Pons (tissue), 1 donor: ENCODE measurements at regions not wholly inside any gene's neighbourhood (a gene's known extent, or its start where the extent isn't known, plus 50 kb on each side); places are given as distances from the start of the nearest gene placed in this dataset.

Experiments
- DNase-seq: peaks from one replicate; pipeline ENCODE4 v3.0.0-alpha.2; 2016; ENCODE audit warnings: low spot score

DNA sequence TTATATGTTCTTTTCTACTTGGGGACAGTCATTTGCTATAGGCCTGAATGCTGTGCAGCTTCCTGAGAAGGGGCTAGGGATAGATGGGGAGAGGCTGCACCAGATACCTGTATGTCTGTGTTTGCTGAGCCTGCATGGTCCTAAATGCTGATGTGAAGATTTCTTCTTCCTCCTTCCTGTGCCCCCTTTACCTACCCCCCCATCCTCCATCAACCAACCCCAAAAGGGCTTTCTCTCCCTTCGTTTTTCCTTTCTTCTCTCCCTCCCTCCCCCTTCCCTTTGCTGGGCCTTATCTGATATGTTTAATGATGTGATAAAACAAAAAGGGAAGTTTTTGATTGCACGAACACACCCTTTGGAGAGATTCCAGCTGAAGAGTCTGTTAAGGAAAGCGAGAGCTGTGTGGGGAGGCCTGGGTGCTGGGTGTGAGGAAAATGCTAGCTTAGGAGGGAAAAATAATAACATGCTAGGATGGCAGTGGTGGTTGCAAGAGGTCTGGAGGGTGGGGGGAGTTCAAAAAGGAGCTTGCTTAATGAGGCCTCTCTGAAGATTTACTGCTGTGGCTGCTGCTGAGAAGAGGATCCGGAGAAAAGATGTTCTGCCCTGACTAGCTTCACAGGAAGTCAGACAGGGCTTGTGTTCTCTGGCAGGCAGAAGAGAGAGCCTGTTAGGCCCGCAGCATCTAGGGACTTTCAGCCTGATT is 101.8 kb downstream of the SAMD9 start:
- no peak for DNase-seq

DNA sequence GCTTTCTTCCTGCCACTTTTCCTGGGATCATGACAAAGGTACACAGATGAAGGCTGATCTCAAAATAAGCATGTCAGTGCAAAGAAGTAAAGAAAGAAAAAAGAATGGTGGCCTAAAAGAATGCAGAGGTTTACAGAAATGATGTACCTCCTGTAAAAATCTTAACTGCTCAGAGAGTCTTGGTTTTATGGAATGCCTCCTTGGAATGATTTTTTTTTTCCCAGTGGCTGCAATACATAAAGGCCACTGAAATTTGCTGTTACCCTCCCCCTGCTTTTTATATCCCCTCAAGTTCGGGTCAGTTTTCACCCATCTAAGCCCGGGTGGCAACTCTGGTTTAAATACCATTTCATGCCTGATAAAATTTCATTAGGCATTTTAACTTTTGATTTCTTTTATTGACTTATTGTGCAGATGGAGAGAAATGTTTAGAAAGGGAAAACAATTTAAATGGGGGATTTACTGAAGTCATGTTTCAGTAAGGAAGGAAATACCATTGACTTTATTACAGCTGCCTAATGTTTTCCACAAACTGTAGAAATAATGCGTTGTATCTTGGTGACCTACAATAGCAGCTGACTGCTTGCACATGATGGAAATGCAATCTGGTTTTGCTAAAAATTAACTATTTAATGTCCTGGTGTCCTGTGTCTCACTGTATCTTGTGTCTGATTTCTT is 102.5 kb downstream of the SAMD9 start:
- no peak for DNase-seq

DNA sequence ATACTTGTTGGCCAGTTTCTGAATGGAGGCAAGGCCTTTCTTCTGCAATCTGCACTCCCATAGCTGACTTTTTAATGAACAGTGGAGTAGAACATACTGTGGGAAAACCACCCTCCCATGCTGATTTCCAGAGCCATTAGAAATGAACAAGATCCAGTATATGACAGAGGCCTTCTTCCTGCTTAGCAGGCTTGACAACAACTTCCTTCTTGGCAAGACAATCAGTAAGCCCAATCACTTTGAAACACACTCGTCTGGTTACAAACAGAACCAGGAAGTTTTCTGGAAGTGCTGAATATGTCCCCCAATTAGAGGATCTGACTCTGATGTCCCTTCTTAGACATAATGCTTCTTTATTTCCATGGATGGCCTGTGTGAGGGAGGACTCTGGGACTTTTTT is 103.4 kb downstream of the SAMD9 start:
- DNase-seq, result no peak

DNA sequence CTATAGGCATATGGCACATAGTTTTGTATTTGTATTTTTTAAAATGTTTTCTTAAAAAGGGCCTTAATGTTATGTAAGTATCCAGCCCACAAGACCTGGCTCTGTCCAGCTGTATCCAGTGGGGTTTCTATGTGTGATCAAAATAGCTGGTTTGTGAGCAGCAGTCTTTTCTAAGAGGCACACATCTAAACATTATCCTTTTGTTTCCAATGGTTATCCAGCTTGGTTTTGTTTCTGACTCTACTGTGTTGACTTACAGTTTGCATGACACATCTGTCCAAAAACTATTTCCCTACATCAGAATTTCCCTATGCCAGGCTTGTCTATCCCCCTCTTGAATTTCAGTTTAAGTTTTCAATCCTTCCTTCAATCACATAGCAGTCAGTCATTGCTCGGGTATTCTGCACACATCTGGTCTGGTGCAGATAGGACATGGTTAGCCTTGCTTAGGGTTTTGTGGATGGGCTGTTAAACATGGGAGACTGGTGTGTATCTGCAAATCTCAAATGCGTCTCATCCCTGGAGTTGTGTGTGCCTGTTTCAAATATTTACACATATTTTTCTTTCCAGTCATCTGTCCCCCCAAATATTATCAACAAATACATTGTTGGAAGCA is 104.2 kb downstream of the SAMD9 start:
- DNase-seq, result no peak

DNA sequence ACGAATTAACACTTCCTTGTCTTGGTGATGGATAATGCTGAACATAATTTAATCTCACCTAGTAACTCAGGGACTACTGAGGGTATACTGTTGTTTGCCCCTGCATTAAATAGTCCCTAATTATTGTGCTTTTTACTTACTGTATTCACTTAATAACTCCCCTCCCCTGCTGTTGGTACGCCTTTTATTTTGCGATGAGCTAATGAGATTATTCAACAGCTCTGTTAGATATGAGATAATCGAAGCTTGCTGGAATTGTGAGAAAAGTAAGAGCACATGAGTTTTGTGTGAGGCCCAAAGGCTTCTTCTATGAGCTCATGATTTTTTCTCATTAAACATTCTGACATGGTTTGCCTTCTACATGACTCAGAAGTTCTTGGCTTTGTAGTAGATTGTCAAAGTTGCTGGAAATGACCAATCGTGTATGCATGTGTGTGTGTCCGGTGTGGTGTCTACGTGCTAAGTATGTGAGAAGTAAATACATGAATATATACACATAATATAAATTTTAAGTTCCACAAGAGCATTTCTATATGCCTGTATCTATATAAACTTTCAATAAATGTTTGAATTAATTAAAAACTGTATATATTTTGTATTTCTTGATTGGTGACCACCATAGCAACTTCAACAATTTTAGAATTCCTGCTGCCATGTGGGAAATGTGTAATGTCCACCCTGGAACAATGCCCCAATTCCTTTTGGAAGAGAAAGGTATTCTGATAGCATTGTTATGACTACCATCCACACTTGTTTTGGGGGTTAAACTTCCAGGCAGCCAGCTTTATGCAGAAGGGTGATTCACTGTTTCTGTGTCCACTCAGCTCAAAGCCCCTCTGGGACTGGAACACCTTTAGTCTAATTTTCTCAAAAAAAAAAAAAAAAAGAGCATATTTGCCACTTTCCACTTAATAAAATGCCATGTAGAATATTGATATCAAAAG is 106.2 kb downstream of the SAMD9 start:
- DNase-seq, result no peak

DNA sequence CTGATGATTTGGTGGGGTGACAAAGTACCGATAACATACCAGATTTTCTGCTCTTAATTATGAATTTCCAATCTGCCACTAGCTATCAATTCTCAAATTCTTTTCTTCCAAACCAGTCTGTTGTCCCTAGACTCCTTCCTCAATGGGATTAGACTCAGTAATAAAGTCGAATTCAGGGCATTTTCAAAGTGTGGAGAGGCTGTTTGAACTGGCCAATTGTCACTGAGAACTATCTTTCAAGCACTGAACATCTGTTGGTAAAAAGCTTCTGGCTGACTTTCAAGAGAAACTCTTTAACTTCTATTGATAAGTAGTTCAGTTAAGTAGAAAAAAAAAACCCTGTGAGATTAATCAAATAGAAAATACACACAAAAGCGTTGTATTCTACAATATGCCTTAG is 108.9 kb downstream of the SAMD9 start:
- no peak for DNase-seq

DNA sequence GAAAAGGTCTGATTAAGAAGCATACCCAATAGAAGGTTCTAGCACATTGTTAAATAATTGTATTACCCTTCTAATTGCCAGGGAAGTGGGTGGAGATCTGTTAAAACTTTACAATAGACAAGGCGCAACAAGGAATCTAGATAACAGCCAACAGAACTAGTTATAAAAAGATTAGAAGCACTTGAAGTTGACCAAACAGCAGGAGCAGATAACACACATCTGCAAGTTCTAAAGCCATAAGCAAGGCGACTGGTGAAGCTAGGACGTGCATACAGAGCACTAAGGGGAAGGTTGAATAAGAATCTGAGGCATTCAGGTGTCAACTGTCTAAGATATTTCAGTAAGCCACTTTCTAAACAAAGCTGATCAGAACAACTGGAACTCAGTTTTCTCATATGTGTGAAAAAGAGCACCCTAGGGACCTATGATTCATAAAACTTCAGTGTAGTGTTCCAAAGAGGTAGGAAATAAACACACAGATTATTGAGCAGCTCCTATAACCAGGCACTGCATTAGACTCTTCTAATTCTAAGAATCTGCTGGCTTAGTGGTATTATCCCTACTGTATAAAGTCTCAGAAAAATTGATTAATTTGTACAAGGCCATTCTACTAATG is 111.2 kb downstream of the SAMD9 start:
- no peak for DNase-seq

DNA sequence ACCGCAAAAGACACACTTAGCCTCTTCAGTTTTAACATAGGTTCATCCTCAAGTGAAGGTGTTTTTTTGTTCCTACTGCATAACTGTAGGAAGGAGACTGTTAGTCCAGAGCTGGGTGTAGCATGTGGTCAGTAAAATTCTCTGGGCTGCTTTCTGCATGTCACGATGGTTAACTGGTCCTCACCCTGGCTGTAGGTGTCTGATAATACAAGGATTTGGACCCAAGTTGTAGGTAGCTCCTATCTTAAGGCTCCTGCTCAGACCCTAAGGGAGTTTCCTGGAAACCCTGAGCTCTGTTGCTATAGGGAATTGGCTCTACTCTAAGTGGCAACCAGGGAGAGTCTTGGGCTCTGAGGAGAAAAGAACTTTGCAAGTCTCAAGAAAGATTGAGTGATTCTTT is 112.9 kb downstream of the SAMD9 start:
- no peak for DNase-seq

DNA sequence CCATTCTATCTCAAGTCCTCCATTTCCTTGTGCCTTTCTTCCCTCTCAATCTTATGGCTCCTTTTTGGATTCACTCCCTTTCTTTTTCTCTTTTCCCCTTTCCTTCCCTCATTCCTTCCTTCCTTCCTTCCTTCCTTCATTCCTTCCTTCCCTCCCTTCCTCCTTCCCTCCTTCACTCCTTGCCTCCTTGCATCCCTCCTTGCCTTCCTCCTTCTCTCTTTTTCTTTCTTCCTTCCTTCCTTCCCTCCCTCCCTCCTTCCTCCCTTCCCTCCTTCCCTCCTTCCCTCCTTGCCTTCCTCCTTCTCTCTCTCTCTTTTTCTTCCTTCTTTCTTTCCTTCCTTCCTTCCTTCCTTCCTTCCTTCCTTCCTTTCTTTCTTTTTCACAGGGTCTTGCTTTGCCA is 120.1 kb downstream of the SAMD9 start:
- no peak for DNase-seq

DNA sequence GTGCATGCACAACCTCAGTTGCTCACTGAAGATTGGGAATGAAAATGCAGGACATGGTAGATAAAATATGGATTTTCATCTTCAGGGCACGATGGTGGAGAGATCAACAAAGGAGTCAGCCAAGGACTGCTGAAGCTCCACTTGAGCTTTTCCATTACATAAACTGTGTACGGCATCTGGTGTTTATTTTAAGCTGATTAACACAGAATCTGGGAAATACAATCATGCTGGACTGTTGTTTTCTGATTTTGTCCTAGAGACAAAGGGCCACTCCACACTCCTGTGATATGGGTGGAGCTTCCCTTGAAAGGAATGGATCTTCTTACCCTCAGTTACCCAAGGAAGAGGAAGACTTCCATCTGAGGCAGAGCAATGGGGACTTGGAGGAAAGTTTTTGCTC is 120.6 kb downstream of the SAMD9 start:
- no peak for DNase-seq

DNA sequence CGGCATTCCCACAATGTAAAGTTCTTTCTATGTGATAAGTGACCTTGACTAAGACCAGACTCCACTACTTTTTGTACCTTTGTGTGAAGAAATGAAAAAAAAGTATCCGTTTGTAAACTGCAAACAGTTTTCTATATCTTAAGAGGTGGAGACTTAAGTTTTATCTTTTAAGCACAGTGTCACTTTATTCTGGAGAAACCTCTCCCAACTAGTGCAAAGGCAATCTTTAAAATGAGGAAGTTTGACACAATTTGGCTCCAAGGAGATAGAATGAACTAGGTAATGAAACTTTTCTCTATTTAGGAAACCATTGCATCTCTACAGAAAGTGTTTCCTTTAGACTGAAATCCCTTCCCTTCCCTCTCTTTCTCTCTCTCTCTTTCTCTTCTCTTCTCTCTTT is 122.9 kb downstream of the SAMD9 start:
- no peak for DNase-seq

DNA sequence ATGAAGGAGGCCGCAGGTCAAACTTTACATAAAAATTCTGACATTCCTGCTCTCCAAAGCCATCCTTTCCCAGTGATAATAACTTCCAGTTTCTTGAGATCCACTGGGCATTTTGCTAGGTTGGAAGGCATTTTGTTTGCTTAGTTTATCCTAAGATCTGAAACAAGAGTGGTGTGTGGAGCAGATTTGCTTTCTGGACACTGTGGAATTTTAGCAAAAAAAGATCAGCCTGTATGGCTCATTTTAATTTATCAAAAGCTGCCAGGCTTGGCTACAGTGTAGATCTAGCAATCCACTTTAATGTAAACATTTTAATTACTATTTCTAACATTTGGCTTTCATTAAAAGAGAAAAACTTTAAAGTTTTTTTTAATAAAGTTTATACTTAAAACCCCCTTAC is 124.8 kb downstream of the SAMD9 start:
- no peak for DNase-seq

DNA sequence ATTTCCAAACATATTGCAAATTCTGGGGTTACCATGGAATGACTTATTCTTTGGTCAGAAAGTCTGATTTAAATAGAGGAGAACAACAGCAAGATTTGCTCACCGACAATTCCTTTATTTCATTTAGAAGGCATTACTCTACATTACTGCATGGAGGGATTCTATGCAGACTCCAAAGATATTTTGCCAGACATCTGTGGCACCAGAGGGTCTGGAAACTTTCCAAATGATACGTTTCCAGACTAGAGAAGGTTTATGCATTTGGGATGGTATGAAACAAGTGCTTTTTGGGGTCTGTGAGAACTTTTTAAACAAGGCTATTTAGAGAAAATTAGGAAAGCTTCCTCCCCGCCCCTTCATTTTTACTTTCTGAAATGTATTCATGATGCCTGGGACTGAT is 125.3 kb downstream of the SAMD9 start:
- no peak for DNase-seq

DNA sequence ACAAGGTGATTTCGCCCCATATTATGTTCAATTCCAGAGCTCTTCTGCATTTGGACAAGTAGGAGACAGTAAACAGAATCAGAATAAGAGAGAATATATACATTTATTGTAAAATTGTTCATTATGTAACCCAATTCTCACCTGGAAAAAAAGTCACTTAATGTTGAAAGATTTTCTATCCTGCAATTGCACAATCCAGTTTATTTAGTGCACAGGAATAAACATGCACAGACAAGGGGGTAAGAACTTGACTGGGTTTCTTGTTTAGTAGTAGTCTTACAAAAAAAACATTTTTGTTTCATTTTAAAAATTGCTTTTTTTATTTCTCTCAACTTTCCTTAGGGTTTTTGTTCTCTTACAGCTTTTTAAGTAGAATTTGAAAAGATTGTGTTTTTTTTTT is 126.6 kb downstream of the SAMD9 start:
- DNase-seq, result no peak

DNA sequence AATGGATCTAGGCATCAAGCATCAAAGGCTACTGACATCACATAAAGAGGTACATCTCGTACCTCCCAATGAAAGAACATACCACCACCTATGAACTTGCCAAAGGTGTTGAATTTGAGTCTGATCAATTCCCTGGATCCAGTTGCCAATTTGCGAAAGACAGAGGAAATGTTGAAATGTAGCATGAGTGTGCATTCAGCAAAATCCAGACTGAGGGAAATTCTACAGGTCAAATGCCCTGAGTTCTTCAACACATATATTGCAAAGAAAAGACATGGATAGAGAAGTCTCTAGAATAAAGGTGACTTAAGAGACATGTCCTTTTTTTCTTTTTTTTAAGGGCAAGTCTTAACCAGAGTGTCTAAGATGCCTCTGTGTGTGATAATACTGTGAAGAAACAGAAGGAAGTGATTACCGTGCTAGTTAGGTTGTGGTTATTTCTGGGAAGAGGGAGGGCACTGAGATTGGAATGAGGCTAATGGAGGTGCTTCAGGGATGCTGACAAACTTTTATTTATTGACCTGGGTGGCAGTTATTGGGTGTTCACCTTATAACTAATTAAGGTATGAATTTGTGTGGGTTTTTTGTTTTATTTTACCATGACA is 128.7 kb downstream of the SAMD9 start:
- DNase-seq, result no peak

DNA sequence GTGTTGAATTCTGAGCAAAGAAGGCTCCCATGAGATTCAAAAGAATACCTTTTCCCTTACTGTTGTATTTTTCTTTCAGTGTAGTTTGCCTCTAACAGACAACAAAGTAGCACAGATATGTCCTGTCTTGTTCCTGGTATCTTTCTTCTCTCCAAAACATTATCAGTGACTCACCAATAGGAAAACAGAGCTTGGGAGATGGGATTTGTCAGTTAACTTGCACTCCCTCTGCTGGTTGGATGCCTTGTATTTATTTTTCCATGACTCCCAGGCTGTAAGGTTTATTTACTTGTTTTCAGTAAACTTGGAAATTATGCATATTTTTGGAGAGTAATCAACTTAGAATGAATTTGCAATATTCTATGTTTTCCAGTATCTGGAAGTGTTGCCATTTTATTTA is 129.7 kb downstream of the SAMD9 start:
- DNase-seq, result peak; percentile 69

DNA sequence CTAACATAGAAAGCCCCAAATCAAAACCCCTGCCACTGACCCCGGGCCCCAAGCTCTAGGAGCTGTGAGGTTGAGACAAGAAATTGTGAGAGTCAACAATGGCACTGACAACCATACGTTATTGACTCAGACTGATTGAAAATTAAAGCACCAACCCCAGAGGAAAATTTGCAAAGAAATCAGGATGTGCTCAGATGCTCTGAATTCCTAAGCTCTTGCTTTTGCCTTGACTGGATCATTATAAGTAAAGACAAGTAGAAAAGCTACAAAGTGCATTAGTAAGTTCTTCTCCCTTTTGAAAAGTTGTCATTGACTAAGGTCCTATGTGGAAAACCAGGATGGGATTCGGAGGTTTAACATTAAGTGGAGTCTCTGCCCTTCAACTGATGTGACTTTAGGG is 130.2 kb downstream of the SAMD9 start:
- no peak for DNase-seq

DNA sequence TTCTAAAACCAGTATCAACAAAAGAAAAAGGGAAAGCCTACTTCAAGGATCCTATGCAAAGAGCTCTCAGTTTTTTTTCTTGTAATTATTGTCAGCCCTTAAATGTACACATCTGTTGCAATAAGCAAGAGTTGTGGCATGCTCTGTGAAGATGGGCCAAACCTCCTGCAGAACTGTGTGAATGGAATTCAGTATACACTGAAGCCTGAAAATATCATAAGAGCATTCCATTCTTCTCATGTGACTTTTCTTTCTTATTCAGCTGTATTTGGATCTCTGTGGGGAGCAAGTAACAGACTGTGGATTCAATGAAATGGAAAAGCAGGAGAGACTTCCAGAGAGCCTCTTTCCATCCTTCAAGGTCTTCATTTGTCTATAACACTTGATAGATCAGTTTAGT is 130.7 kb downstream of the SAMD9 start:
- DNase-seq, result no peak

DNA sequence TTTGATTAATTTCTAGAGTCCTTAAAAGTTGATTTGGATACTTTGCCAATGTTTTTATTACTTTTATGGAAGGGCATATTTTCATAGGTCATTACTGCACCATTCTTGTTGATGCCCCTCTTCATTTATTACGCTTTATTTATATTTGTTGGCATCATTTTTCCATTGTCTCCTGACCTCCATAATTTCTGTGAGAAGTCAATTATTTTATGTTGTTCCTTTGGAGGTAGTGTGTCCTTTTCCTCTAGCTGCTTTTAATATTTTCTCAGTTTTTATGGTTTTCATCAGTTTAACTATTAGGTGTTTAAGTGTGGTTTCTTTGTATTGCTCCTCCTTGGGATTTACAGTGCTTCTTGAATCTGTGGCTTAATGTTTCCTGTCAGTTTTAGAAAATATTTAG is 134.9 kb downstream of the SAMD9 start:
- DNase-seq, result no peak

DNA sequence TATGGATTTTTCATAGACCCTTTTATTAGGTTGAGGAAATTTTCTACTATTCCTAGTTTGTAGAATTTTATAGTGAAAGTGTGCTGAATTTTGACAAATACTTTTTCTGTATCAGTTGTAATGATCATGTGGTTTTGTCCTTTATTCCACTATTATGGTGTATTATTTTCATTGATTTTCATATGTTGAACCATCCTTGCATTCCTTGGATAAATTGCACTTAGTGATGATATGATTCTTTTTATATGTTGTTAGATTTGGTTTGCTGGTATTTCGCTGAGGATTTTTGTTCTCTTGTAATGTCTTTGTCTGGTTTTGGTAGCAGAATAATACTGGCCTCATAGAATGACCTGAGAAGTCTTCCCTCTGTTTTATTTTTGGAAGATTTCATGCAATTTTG is 140.6 kb upstream of the CDK6 start:
- no peak for DNase-seq

DNA sequence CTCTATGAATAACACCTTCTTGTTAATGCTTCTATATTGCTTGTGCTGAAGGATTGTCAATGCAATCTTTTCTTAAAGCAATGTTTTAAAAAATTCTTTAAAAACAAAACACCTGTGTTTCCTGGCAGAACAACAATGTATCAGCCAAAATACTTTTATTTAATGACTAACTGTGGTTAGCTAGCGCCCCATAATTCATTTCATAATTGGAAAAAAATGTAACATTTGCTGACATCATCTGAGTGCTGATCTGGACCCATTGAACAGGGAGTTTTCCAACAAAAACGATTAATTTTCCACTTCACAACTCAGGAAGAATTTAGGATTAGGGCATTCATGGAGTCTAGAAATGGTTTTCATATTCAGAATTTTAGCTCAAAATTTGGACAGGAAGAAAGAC is 137.6 kb upstream of the CDK6 start:
- DNase-seq, result no peak

DNA sequence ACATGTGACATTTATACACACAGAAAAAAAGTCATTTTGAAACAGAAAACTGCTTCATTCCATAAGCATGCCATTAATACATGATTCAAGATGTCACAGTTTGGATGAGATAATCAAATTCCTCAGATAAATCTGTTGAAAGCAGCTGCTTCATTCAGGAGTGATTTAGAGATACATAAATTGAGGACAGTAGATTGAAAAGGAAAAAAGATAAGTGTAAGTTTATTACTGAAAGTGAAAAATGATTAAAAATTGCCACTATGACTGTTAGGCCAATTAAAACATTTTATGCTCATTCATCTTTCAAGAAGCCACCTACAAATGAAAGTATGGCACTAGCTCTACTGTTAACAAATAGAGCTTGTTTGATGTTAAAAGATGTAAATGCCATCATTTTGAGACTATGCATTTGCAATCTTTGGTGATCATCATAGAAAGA is 136.9 kb upstream of the CDK6 start:
- DNase-seq, result no peak
